ENCODE measurements at regions not wholly inside any gene's neighbourhood (a gene's known extent, or its start where the extent isn't known, plus 50 kb on each side); places are given as distances from the start of the nearest gene placed in this dataset.

- DNase-seq (ENCODE audit: low spot score in 2 of 2) (no peak), ATAC-seq (no peak)
- peaks cover 13% of the 10 kb centered on the region for H3K9me3 Mint-ChIP-seq
- no peak overlapping the region for H3K4me3 Mint-ChIP-seq
- no peaks in the 10 kb centered on the region for H3K4me1 Mint-ChIP-seq
- H3K36me3 Mint-ChIP-seq: no peaks in the 10 kb centered on the region
- H3K27ac Mint-ChIP-seq: no peak overlapping the region
Measured at GRCh38 chr18:42623935-42624334, 491.6 kb downstream of the RIT2 start.

GRCh38 chr18:42632801-42633200 is 482.7 kb downstream of the RIT2 start:
- DNase-seq (ENCODE audit: low spot score in 2 of 2): no peak

GRCh38 chr18:42635378-42636048 is 480.0 kb downstream of the RIT2 start:
- no peak for ATAC-seq
- Mint-ChIP-seq H3K4me1 (no peaks in the 10 kb centered on the region), H3K27ac (no peak overlapping the region), H3K9me3 (peaks cover 10% of the 10 kb centered on the region), H3K4me3 (no peak overlapping the region), H3K36me3 (no peaks in the 10 kb centered on the region)
- DNase-seq (ENCODE audit: low spot score in 2 of 2): no peak

More at GRCh38 chr18:42632801-42633200, 482.7 kb downstream of the RIT2 start:
- H3K36me3 Mint-ChIP-seq: no peaks in the 10 kb centered on the region
- peaks cover 5% of the 10 kb centered on the region for H3K9me3 Mint-ChIP-seq
- H3K4me1 Mint-ChIP-seq: no peaks in the 10 kb centered on the region
- no peak overlapping the region for H3K4me3 Mint-ChIP-seq
- no peak for ATAC-seq
- H3K27ac Mint-ChIP-seq: no peak overlapping the region

- Mint-ChIP-seq H3K9me3 (peaks cover 8% of the 10 kb centered on the region), H3K36me3 (no peaks in the 10 kb centered on the region), H3K4me3 (no peak overlapping the region), H3K4me1 (no peaks in the 10 kb centered on the region), H3K27ac (no peak overlapping the region)
- DNase-seq (ENCODE audit: low spot score in 2 of 2): no peak
- no peak for ATAC-seq
Measured at GRCh38 chr18:42636309-42636708, 479.2 kb downstream of the RIT2 start.

GRCh38 chr18:42640160-42640559 is 475.3 kb downstream of the RIT2 start:
- DNase-seq (ENCODE audit: low spot score in 2 of 2) (no peak), ATAC-seq (no peak)
- Mint-ChIP-seq H3K36me3 (no peaks in the 10 kb centered on the region), H3K4me1 (no peaks in the 10 kb centered on the region), H3K9me3 (peaks cover 17% of the 10 kb centered on the region), H3K27ac (no peak overlapping the region), H3K4me3 (no peak overlapping the region)

- no peak overlapping the region for H3K4me3 Mint-ChIP-seq
- no peak overlapping the region for H3K27ac Mint-ChIP-seq
- peaks cover 19% of the 10 kb centered on the region for H3K9me3 Mint-ChIP-seq
- no peak for ATAC-seq
- H3K36me3 Mint-ChIP-seq: no peaks in the 10 kb centered on the region
- DNase-seq (ENCODE audit: low spot score in 2 of 2): no peak
- H3K4me1 Mint-ChIP-seq: no peaks in the 10 kb centered on the region
Measured at GRCh38 chr18:42641996-42642395, 473.5 kb downstream of the RIT2 start.

- DNase-seq (ENCODE audit: low spot score in 2 of 2) (no peak), ATAC-seq (no peak)
- peaks cover 16% of the 10 kb centered on the region for H3K9me3 Mint-ChIP-seq
- H3K4me3 Mint-ChIP-seq: no peak overlapping the region
- no peaks in the 10 kb centered on the region for H3K4me1 Mint-ChIP-seq
- H3K36me3 Mint-ChIP-seq: no peaks in the 10 kb centered on the region
- no peak overlapping the region for H3K27ac Mint-ChIP-seq
Measured at GRCh38 chr18:42644729-42645131, 470.8 kb downstream of the RIT2 start.

- ATAC-seq: no peak
- H3K4me3 Mint-ChIP-seq: no peak overlapping the region
- DNase-seq (ENCODE audit: low spot score in 2 of 2): no peak
- peaks cover 17% of the 10 kb centered on the region for H3K9me3 Mint-ChIP-seq
- H3K36me3 Mint-ChIP-seq: no peaks in the 10 kb centered on the region
- no peaks in the 10 kb centered on the region for H3K4me1 Mint-ChIP-seq
- H3K27ac Mint-ChIP-seq: no peak overlapping the region
Measured at GRCh38 chr18:42649331-42650035, 466.0 kb downstream of the RIT2 start.

- no peak for ATAC-seq
- H3K4me3 Mint-ChIP-seq: no peak overlapping the region
- no peaks in the 10 kb centered on the region for H3K36me3 Mint-ChIP-seq
- H3K4me1 Mint-ChIP-seq: no peaks in the 10 kb centered on the region
- H3K27ac Mint-ChIP-seq: no peak overlapping the region
- H3K9me3 Mint-ChIP-seq: peaks cover 17% of the 10 kb centered on the region
- no peak for DNase-seq (ENCODE audit: low spot score in 2 of 2)
Measured at GRCh38 chr18:42654556-42654955, 460.9 kb downstream of the RIT2 start.

GRCh38 chr18:42657551-42657950 is 457.9 kb downstream of the RIT2 start:
- peaks cover 13% of the 10 kb centered on the region for H3K9me3 Mint-ChIP-seq
- H3K36me3 Mint-ChIP-seq: no peaks in the 10 kb centered on the region
- no peak for DNase-seq (ENCODE audit: low spot score in 2 of 2)
- ATAC-seq: no peak
- no peak overlapping the region for H3K27ac Mint-ChIP-seq
- no peaks in the 10 kb centered on the region for H3K4me1 Mint-ChIP-seq
- no peak overlapping the region for H3K4me3 Mint-ChIP-seq

- ATAC-seq (no peak), DNase-seq (ENCODE audit: low spot score in 2 of 2) (no peak)
- Mint-ChIP-seq H3K27ac (no peak overlapping the region), H3K9me3 (peaks cover 13% of the 10 kb centered on the region), H3K4me1 (no peaks in the 10 kb centered on the region), H3K4me3 (no peak overlapping the region), H3K36me3 (no peaks in the 10 kb centered on the region)
Measured at GRCh38 chr18:42658171-42658570, 457.3 kb downstream of the RIT2 start.

GRCh38 chr18:42659187-42659586 is 456.3 kb downstream of the RIT2 start:
- no peak for ATAC-seq
- H3K27ac Mint-ChIP-seq: no peak overlapping the region
- H3K4me3 Mint-ChIP-seq: no peak overlapping the region

GRCh38 chr18:42670860-42671259 is 444.6 kb downstream of the RIT2 start:
- H3K9me3 Mint-ChIP-seq: peaks cover 25% of the 10 kb centered on the region
- DNase-seq (ENCODE audit: low spot score in 2 of 2) (no peak), ATAC-seq (no peak)
- H3K36me3 Mint-ChIP-seq: no peaks in the 10 kb centered on the region
- H3K4me1 Mint-ChIP-seq: no peaks in the 10 kb centered on the region
- H3K4me3 Mint-ChIP-seq: no peak overlapping the region
- no peak overlapping the region for H3K27ac Mint-ChIP-seq

More at GRCh38 chr18:42659187-42659586, 456.3 kb downstream of the RIT2 start:
- Mint-ChIP-seq H3K36me3 (no peaks in the 10 kb centered on the region), H3K9me3 (peaks cover 10% of the 10 kb centered on the region), H3K4me1 (no peaks in the 10 kb centered on the region)
- no peak for DNase-seq (ENCODE audit: low spot score in 2 of 2)

GRCh38 chr18:42675810-42676209 is 439.7 kb downstream of the RIT2 start:
- Mint-ChIP-seq H3K36me3 (no peaks in the 10 kb centered on the region), H3K4me3 (no peak overlapping the region), H3K27ac (no peak overlapping the region), H3K9me3 (peaks cover 13% of the 10 kb centered on the region), H3K4me1 (no peaks in the 10 kb centered on the region)
- ATAC-seq: no peak
- no peak for DNase-seq (ENCODE audit: low spot score in 2 of 2)

- Mint-ChIP-seq H3K9me3 (peaks cover 23% of the 10 kb centered on the region), H3K4me1 (no peaks in the 10 kb centered on the region), H3K36me3 (no peaks in the 10 kb centered on the region), H3K4me3 (no peak overlapping the region), H3K27ac (no peak overlapping the region)
- ATAC-seq (no peak), DNase-seq (ENCODE audit: low spot score in 2 of 2) (no peak)
Measured at GRCh38 chr18:42683094-42683493, 432.4 kb downstream of the RIT2 start.

GRCh38 chr18:42689310-42689709 is 426.2 kb downstream of the RIT2 start:
- Mint-ChIP-seq H3K36me3 (no peaks in the 10 kb centered on the region), H3K4me3 (no peak overlapping the region), H3K27ac (no peak overlapping the region), H3K4me1 (no peaks in the 10 kb centered on the region), H3K9me3 (peaks cover 9% of the 10 kb centered on the region)
- no peak for ATAC-seq
- DNase-seq (ENCODE audit: low spot score in 2 of 2): no peak

Data from stimulated activated effector memory CD8-positive, alpha-beta T cell treated with anti-CD3 and anti-CD28 coated beads, Interleukin-12 subunit alpha, Interleukin-12 subunit beta, amount 100 ng/mL, for 72 hours (primary cell).